MM.1S (cell line): ENCODE measurements at regions not wholly inside any gene's neighbourhood (a gene's known extent, or its start where the extent isn't known, plus 50 kb on each side); places are given as distances from the start of the nearest gene placed in this dataset.

Experiments
- CTCF ChIP-seq: fragments of 300-600 bp; sonication (generic); IDR thresholded peaks from 2 replicates; pipeline ENCODE4 v1.5.1; 2016; ENCODE audit warnings: antibody characterized with exemption, low read length, mixed read lengths
- EZH2 ChIP-seq: fragments of 300-600 bp; sonication (generic); optimal IDR thresholded peaks from 2 replicates; pipeline ENCODE3; 2017; ENCODE audit warnings: low read depth, mild to moderate bottlenecking, antibody characterized with exemption, low read length, mixed read lengths

- TF ChIP-seq EZH2 (no peak), CTCF (no peak)
Observed at GRCh38 chr14:82451675-82452074, 918.0 kb upstream of the SEL1L start.
